KMS-11 (cell line): ENCODE measurements at regions not wholly inside any gene's neighbourhood (a gene's known extent, or its start where the extent isn't known, plus 50 kb on each side); places are given as distances from the start of the nearest gene placed in this dataset.

Experiments used
- H2AFZ ChIP-seq: fragments of 200-600 bp; sonication (generic); 2 replicates; pipeline ENCODE4 v1.6.1; 2016; ENCODE audit warnings: antibody characterized with exemption, mixed run types, low read depth
- H3K27ac ChIP-seq: fragments of 200-600 bp; sonication (generic); 2 replicates; pipeline ENCODE4 v1.6.1; 2016; ENCODE audit warnings: mild to moderate bottlenecking, mixed run types
- H3K27me3 ChIP-seq: fragments of 200-600 bp; sonication (generic); 2 replicates; pipeline ENCODE4 v1.6.1; 2017; ENCODE audit warnings: mild to moderate bottlenecking, low read depth, mixed run types, moderate library complexity; ENCODE audit not compliant: insufficient read depth
- H3K36me3 ChIP-seq: fragments of 200-600 bp; sonication (generic); 2 replicates; pipeline ENCODE4 v1.6.1; 2017; ENCODE audit warnings: mild to moderate bottlenecking, mixed run types; ENCODE audit not compliant: insufficient read depth
- H3K4me1 ChIP-seq: fragments of 200-600 bp; sonication (generic); 2 replicates; pipeline ENCODE4 v1.6.1; 2016; ENCODE audit warnings: mild to moderate bottlenecking, low read depth, mixed run types; ENCODE audit not compliant: poor library complexity, severe bottlenecking
- H3K4me2 ChIP-seq: fragments of 200-600 bp; sonication (generic); 2 replicates; pipeline ENCODE4 v1.7.0; 2016; ENCODE audit warnings: mild to moderate bottlenecking, mixed run types
- H3K4me3 ChIP-seq: fragments of 200-600 bp; sonication (generic); IDR thresholded peaks from 2 replicates; pipeline ENCODE4 v1.6.1; 2017; ENCODE audit warnings: low read depth, low read length, mixed read lengths; ENCODE audit not compliant: insufficient read depth
- H3K79me2 ChIP-seq: fragments of 200-600 bp; sonication (generic); 2 replicates; pipeline ENCODE4 v1.6.1; 2016; ENCODE audit warnings: low read depth, mixed run types; ENCODE audit not compliant: insufficient read depth
- H3K9ac ChIP-seq: fragments of 200-600 bp; sonication (generic); 2 replicates; pipeline ENCODE4 v1.6.1; 2016; ENCODE audit warnings: mild to moderate bottlenecking, mixed run types
- H4K20me1 ChIP-seq: fragments of 200-600 bp; sonication (generic); 2 replicates; pipeline ENCODE4 v1.6.1; 2016; ENCODE audit warnings: mild to moderate bottlenecking, mixed run types; ENCODE audit not compliant: insufficient read depth
- CTCF ChIP-seq: fragments of 200-600 bp; sonication (generic); conservative IDR thresholded peaks from 2 replicates; pipeline ENCODE4 v1.6.1; 2017; ENCODE audit warnings: low read depth, mild to moderate bottlenecking, antibody characterized with exemption, low read length, moderate library complexity, mixed read lengths

DNA sequence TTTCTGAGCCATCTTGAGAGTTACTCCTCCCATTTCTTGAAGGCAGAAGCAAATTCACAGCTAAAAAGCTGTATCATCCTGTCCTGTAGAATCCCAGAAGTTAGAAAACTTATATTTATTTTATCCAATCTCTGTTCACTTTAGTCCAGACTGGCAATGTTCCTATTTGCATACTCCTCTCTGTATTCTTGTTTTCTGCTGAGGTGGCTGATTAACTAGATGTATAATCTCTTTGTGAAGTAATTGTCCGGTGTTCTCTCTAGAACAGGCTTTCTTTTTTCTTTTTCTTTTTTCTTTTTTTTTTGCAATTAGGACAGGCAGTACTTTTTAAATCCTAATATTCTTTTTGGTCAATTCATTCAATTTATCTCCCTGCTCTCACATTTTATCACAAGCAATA, 411.0 kb downstream of the KCNJ3 start:
- H3K36me3 ChIP-seq, result no peaks in the 10 kb centered on the region
- no peak overlapping the region for H3K27ac ChIP-seq
- H4K20me1 ChIP-seq, result no peaks in the 10 kb centered on the region
- no peaks in the 10 kb centered on the region for H3K79me2 ChIP-seq
- no peak overlapping the region for H3K4me3 ChIP-seq
- H3K4me2 ChIP-seq, result no peak overlapping the region
- H3K27me3 ChIP-seq, result no peaks in the 10 kb centered on the region
- H2AFZ ChIP-seq, result no peak overlapping the region
- no peaks in the 10 kb centered on the region for H3K4me1 ChIP-seq
- no peak overlapping the region for H3K9ac ChIP-seq
- TF ChIP-seq CTCF, result no peak

GRCh38 chr2:155100261-155100660, 401.8 kb downstream of the KCNJ3 start:
- TF ChIP-seq CTCF, result no peak
- H2AFZ ChIP-seq, result no peak overlapping the region

DNA sequence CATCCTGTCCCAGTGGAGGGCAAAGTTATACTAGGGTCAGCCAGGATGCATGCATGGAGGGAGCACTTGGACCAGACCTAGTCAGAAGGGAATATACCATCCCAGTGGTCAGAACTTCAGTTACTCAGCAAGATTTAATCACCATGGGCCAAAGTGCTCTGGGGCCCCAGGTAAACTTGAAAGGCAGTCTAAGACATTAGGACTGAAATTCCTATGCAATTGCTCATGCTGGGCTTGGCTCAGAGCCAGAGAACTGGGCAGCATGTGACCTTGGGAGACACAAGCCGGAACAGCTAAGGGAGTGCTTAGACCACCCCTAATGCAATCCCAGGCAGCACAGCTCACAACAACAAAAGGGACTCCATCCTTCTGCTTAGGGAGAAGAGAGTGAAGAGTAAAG, 401.3 kb downstream of the KCNJ3 start:
- no peak overlapping the region for H3K4me3 ChIP-seq
- H2AFZ ChIP-seq, result no peak overlapping the region
- H3K9ac ChIP-seq, result no peak overlapping the region
- H3K79me2 ChIP-seq, result no peaks in the 10 kb centered on the region
- no peaks in the 10 kb centered on the region for H4K20me1 ChIP-seq
- peaks cover 10% of the 10 kb centered on the region for H3K4me1 ChIP-seq
- TF ChIP-seq CTCF, result no peak
- H3K36me3 ChIP-seq, result no peaks in the 10 kb centered on the region
- no peak overlapping the region for H3K4me2 ChIP-seq
- no peak overlapping the region for H3K27ac ChIP-seq
- no peaks in the 10 kb centered on the region for H3K27me3 ChIP-seq

More at GRCh38 chr2:155100261-155100660, 401.8 kb downstream of the KCNJ3 start:
- Histone ChIP-seq H3K4me3 (no peak overlapping the region), H3K27ac (no peak overlapping the region), H3K27me3 (no peaks in the 10 kb centered on the region), H3K36me3 (no peaks in the 10 kb centered on the region), H3K79me2 (no peaks in the 10 kb centered on the region), H3K4me2 (no peak overlapping the region), H4K20me1 (no peaks in the 10 kb centered on the region), H3K4me1 (peaks cover 10% of the 10 kb centered on the region), H3K9ac (no peak overlapping the region)

DNA sequence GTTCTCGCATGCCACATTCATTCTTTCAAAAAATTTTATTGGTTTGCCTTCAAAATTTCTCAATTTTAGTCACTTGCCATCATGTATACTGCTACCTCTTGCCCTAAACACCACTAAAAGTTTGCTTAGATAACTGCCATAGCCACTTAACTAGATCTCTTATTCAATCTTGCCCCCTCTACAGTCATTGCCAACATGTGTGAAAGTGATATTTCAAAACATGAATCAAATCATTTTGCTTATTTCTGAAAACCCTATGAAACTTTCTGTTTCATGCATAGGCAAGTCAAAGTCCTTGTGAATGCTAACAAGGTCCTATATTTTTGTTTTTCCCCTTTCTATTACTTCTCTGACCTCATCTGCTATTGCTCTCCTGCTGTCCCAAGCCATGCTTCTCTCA, 397.1 kb downstream of the KCNJ3 start:
- Histone ChIP-seq H3K36me3 (no peaks in the 10 kb centered on the region), H3K4me3 (no peak overlapping the region), H3K79me2 (no peaks in the 10 kb centered on the region), H2AFZ (no peak overlapping the region), H3K4me1 (peaks cover 10% of the 10 kb centered on the region), H3K4me2 (no peak overlapping the region), H3K27me3 (no peaks in the 10 kb centered on the region), H3K27ac (no peak overlapping the region), H4K20me1 (no peaks in the 10 kb centered on the region; the same call in 1 of the 2 replicates), H3K9ac (no peak overlapping the region)
- TF ChIP-seq CTCF, result no peak
